ENCODE measurements at regions not wholly inside any gene's neighbourhood (a gene's known extent, or its start where the extent isn't known, plus 50 kb on each side); places are given as distances from the start of the nearest gene placed in this dataset.
A peak's percentile ranks its signal among the peaks of the same experiment; 100 is the strongest.

DNA sequence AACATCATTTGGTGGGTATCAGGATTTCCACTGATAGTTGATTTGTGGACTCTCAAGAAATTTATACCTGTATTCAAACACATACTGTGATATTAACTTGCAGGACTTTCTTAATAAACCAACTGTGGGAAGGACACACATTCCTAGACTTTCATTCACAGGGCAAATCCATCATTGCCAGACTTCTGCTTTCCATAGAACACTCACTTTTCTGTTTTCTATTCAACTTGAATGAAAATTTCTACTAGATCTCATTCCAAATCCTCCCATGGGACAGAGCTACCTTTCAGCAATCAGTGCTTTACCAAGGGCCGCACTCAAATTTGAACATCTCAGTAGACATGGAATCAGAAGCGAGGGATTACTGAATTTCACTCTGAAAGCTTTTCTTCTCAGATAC is 612.5 kb downstream of the IRS1 start (continued):
- TF ChIP-seq HMGXB4 (CRISPR knock-in tag; IDR thresholded peaks at IDR 0.05; ENCODE audit: borderline replicate concordance): no peak

GRCh38 chr2:226185616-226186211 is 613.9 kb downstream of the IRS1 start:
- H3K4me3 ChIP-seq: 0 out of 3 replicates have a peak overlapping the region, but pooled peaks have one; percentile 5
- ATAC-seq (peak; percentile 84 to 88), DNase-seq (ENCODE audit: low read depth in 1 of 2, low spot score in 1 of 2) (peak; percentile 18 to 81), FAIRE-seq (no peak)
- H3K9me3 ChIP-seq: peaks cover 28% of the 10 kb centered on the region
- peak overlapping the region; percentile 75 for H3K4me2 ChIP-seq
- 3% methylated on average over 3 of the region's 3 CpGs for WGBS (ENCODE audit: missing lambda C conversion rate)
- CTCF ChIA-PET: interaction anchor here (0.7 to 0.9 kb wide), 2 partner anchors 14 to 63 kb away, joined by 3 to 4 read pairs; no protein-coding TSS in a partner anchor
- POLR2A ChIA-PET: interaction anchor here (0.8 to 1.2 kb wide), 6 partner anchors 70 to 614 kb away, joined by 3 to 5 read pairs (median 3); partner anchors contain the start of gene IRS1
- peaks cover 41% of the 10 kb centered on the region for H3K4me1 ChIP-seq
- peak overlapping the region; percentile 88 to 89 for H3K27ac ChIP-seq
- TF ChIP-seq ZC3H11A (IDR thresholded peaks at IDR 0.05) (no peak), MAFK (IDR thresholded peaks at IDR 0.05; ENCODE audit: partially characterized antibody) (no peak), FOSL2 (IDR thresholded peaks at IDR 0.05) (no peak), FOSL2 (CRISPR knock-in tag; IDR thresholded peaks at IDR 0.05) (peak; percentile 59), NPAS2 (CRISPR knock-in tag; IDR thresholded peaks at IDR 0.05; ENCODE audit: borderline replicate concordance) (no peak), RFX5 (IDR thresholded peaks at IDR 0.05) (no peak), NR3C1 (IDR thresholded peaks at IDR 0.05) (no peak), CEBPB (IDR thresholded peaks at IDR 0.05) (peak; percentile 58 to 93), MAZ (IDR thresholded peaks at IDR 0.05; ENCODE audit: borderline replicate concordance, low read depth, low read length) (no peak), CHD2 (IDR thresholded peaks at IDR 0.05; ENCODE audit: low read length, partially characterized antibody) (no peak), HEYL (CRISPR knock-in tag; IDR thresholded peaks at IDR 0.05) (no peak), HOXB13 (CRISPR knock-in tag; IDR thresholded peaks at IDR 0.05; ENCODE audit: low read depth) (no peak), CTCF (IDR thresholded peaks at IDR 0.05) (no peak), JUNB (IDR thresholded peaks at IDR 0.05) (peak; percentile 85), POLR2A (IDR thresholded peaks at IDR 0.05; ENCODE audit: low read length) (no peak), ESRRA (IDR thresholded peaks at IDR 0.05; ENCODE audit: borderline replicate concordance, low read length) (no peak), HDAC2 (IDR thresholded peaks at IDR 0.05) (no peak), USF2 (IDR thresholded peaks at IDR 0.05) (no peak), JUN (IDR thresholded peaks at IDR 0.05) (peak; percentile 35 to 63; a peak in 3 of 5 replicates), RAD21 (conservative IDR thresholded peaks at IDR 0.05 in 1 of 2, IDR thresholded peaks at IDR 0.05 in 1 of 2) (peak; percentile 21 to 39; a peak in 3 of 5 replicates), HOXB5 (CRISPR knock-in tag; IDR thresholded peaks at IDR 0.05) (peak; percentile 45; the same call in 1 of the 2 replicates), SMC3 (IDR thresholded peaks at IDR 0.05) (0 out of 3 replicates have a peak, but pooled peaks have one; percentile 38), NFE2L2 (conservative IDR thresholded peaks at IDR 0.05; ENCODE audit: low read length) (no peak), CBX2 (IDR thresholded peaks at IDR 0.05; ENCODE audit: borderline replicate concordance, low read depth) (no peak), EP300 (IDR thresholded peaks at IDR 0.05) (peak; percentile 73 to 79; a peak in 4 of 5 replicates)
- TF ChIP-seq, protein P1, sequence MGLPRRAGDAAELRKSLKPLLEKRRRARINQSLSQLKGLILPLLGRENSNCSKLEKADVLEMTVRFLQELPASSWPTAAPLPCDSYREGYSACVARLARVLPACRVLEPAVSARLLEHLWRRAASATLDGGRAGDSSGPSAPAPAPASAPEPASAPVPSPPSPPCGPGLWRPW (IDR thresholded peaks at IDR 0.05): 0 out of 2 replicates have a peak, but pooled peaks have one; percentile 16
- TF ChIP-seq, protein P2, sequence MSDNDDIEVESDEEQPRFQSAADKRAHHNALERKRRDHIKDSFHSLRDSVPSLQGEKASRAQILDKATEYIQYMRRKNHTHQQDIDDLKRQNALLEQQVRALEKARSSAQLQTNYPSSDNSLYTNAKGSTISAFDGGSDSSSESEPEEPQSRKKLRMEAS (IDR thresholded peaks at IDR 0.05): peak; percentile 30; the same call in 1 of the 2 replicates
- TF ChIP-seq, protein P3, sequence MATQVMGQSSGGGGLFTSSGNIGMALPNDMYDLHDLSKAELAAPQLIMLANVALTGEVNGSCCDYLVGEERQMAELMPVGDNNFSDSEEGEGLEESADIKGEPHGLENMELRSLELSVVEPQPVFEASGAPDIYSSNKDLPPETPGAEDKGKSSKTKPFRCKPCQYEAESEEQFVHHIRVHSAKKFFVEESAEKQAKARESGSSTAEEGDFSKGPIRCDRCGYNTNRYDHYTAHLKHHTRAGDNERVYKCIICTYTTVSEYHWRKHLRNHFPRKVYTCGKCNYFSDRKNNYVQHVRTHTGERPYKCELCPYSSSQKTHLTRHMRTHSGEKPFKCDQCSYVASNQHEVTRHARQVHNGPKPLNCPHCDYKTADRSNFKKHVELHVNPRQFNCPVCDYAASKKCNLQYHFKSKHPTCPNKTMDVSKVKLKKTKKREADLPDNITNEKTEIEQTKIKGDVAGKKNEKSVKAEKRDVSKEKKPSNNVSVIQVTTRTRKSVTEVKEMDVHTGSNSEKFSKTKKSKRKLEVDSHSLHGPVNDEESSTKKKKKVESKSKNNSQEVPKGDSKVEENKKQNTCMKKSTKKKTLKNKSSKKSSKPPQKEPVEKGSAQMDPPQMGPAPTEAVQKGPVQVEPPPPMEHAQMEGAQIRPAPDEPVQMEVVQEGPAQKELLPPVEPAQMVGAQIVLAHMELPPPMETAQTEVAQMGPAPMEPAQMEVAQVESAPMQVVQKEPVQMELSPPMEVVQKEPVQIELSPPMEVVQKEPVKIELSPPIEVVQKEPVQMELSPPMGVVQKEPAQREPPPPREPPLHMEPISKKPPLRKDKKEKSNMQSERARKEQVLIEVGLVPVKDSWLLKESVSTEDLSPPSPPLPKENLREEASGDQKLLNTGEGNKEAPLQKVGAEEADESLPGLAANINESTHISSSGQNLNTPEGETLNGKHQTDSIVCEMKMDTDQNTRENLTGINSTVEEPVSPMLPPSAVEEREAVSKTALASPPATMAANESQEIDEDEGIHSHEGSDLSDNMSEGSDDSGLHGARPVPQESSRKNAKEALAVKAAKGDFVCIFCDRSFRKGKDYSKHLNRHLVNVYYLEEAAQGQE (IDR thresholded peaks at IDR 0.05): no peak
- TF ChIP-seq, protein P4, sequence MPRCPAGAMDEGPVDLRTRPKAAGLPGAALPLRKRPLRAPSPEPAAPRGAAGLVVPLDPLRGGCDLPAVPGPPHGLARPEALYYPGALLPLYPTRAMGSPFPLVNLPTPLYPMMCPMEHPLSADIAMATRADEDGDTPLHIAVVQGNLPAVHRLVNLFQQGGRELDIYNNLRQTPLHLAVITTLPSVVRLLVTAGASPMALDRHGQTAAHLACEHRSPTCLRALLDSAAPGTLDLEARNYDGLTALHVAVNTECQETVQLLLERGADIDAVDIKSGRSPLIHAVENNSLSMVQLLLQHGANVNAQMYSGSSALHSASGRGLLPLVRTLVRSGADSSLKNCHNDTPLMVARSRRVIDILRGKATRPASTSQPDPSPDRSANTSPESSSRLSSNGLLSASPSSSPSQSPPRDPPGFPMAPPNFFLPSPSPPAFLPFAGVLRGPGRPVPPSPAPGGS (IDR thresholded peaks at IDR 0.05): 0 out of 3 replicates have a peak, but pooled peaks have one; percentile 52

Measured in A549 (cell line).